ENCODE measurements at regions not wholly inside any gene's neighbourhood (a gene's known extent, or its start where the extent isn't known, plus 50 kb on each side); places are given as distances from the start of the nearest gene placed in this dataset.
"Not testable (repeated sequence)": the region's sequence is repeated elsewhere in the genome, so short reads cannot be mapped to it uniquely, and the experiment has no call there.

GRCh38 chr9:104980039-104980654, 52.2 kb upstream of the ABCA1 start:
- no peak for DNase-seq

GRCh38 chr9:104981543-104982129, 53.7 kb upstream of the ABCA1 start:
- no peak for DNase-seq

DNA sequence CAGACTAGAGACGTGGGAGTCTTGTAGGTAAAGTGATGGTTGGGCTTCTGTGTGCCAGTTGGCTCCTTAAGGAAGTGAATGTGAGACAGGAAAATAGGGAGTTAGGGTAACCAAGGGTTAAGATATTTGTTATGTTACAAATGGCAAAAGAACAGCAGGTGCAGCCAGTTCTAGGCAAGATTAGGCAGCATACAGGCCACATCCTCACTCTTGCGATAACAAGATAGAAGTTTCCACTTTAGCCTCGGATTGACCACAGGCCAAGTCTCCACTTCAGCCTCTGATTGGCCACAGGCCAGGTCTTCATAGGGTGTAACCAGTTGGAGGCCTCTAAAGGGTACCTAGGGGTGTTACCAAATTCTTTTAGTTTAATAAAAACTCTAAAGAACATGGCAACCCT, 54.6 kb upstream of the ABCA1 start:
- DNase-seq = no peak

GRCh38 chr9:104983491-104983890, 55.5 kb upstream of the ABCA1 start:
- DNase-seq = no peak

DNA sequence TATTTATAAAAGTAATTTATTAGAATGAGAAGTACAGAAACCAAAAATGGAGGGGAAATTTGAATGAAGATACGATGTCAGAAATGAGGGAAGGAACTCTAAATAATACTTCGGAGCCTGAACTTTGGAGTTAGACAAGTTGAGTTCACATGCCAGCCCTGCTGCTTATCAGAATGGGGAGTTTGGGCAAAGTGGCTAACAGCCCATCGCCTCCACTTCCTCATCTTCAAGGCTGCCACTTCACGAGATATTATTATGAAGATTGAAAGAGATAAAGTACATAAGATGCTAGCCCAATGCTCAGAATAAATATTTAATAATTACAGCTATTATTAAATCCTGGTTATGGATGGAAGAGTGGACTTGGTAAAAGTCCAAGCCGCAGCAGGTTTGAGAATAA, 56.2 kb upstream of the ABCA1 start:
- no peak for DNase-seq

GRCh38 chr9:104984542-104984941, 56.6 kb upstream of the ABCA1 start:
- no peak for DNase-seq

DNA sequence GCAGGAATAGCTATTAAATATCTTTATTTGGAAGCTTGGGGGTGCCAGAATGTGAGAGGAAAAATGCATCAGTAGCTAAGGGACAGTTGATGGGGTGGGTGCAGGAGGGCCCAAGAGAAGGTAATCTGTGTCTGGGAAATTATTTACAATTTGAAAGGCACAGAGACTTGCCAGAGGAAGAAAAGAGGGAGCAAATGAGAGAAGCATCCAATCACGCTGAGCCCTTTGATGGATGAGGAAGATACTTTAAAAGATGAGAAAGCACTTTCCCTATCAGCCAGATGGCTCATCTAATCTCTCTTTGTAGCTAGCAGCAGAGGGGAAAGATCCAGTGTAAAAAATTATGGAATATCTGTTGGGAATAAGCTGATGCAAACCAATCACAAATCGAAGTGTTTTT, 57.0 kb upstream of the ABCA1 start:
- no peak for DNase-seq

- no peak for DNase-seq
These were observed 58.1 kb upstream of the ABCA1 start for GRCh38 chr9:104986096-104986495.

- DNase-seq = no peak
These were observed 59.8 kb upstream of the ABCA1 start for GRCh38 chr9:104987743-104988142.

DNA sequence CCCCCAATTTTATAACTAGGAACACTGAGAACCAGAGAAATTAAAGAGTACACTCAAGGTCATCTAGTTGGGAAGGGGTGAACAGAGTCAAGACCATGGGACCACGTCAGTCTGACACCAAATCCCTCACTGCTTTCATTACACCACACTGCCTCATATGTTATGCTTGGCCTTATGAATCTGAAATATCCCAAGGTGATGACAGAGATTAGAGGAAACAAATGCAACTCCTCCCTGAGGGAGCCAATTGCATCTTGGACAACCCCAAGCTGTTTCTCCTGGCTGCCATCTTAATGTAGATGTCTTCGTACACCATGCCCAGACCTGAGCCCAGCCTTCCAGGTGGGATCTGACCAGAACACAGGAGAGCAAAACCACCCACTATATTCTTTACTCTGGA, 60.6 kb upstream of the ABCA1 start:
- DNase-seq = no peak

- peak; percentile 39 for DNase-seq
These were observed 63.4 kb upstream of the ABCA1 start for GRCh38 chr9:104991144-104991953.

GRCh38 chr9:104992659-104993058, 64.7 kb upstream of the ABCA1 start:
- DNase-seq = no peak

- DNase-seq = no peak
These were observed 65.5 kb upstream of the ABCA1 start for GRCh38 chr9:104993291-104993963.

DNA sequence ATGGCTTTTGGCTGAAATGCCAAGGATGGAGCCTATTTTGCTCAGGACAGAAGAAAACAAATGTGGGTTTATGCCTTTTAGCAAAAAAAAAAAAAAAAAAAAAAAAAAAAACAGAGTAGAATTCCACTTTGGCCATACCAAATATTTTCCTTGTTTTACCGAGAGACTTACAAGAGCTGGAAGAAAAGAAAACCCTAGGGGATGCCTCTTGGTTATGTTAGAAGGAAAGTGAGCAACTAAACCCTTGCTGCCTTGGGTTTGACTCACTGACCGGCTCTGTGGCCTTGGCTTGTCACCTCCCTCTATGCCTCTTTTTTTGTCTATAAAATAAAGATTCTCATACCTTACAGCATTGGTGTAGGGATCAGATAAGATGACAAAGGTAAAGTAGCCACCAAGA, 69.6 kb upstream of the ABCA1 start:
- no peak for DNase-seq

DNA sequence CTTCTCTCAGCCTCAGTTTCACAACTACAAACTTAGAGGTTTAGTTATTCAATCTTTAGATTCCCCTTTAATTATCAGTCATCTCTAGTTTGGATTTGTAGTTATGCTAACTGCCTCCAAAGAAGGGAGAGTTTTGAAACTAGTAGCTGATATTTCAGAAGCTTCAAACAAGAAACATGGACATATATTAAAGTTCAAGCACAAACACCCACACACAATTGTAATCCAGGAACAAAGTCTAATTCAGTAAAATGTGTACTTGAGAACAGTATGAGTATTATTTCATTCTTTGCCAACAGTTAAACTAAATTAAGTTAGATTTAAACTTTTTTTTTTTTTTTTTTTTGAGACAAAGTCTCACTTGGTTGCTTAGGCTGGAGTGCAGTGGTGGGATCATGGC, 71.2 kb upstream of the ABCA1 start:
- DNase-seq = no peak

DNA sequence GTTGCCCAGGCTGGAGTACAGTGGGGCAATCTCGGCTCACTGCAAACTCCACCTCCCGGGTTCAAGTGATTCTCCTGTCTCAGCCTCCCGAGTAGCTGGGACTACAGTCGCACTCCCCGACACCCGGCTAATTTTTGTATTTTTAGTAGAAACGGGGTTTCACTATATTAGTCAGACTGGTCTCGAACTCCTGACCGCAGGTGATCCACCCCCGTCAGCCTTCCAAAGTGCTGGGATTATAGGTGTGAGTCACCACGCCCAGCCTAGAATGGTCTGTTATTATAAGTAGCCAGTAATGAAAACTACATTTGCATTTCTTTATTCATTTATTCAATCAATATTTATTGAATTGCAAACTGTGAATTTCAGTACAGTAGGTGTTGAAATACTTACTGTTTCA, 72.6 kb upstream of the ABCA1 start:
- DNase-seq = not testable (repeated sequence)

- no peak for DNase-seq
These were observed 76.6 kb upstream of the ABCA1 start for GRCh38 chr9:105004466-105005090.

DNA sequence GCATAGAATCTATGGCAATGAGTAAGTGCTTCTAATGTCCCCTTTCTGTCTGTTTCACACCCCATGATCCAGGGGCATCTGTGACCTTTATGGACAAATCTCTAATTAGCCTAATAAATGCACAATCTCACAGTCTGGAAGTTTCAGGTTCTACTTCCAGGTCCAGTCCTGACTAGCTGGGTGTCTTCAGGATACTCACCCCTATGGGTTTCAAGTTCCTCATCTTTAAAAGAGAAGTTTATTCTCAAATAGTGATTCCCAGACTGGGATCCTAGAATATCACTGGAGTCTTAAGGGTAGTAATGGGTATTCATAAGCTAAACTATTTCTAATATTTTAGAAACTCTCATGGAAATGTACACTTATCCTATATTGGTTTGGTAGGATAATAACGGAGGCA, 77.2 kb upstream of the ABCA1 start:
- DNase-seq = no peak

- DNase-seq = no peak
These were observed 78.6 kb upstream of the ABCA1 start for GRCh38 chr9:105006514-105006913.

DNA sequence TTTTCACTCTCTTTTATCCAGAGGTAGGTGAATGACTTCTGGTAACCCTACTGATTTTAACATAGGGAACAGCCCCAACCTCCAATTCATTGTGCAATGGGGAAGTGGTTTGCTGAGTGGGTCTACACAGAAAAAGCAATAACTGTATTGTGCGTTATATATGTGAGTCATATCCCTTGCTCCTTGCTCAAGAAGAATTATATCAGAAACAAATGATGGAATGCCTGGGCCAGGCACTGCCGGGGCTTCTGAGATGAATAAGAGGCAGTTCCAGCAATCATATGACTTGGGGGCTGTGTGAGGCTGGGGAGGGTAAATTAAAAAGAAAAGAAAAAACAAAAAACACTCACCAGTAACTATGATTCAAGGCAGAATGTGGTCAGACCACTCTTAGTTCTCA, 79.2 kb upstream of the ABCA1 start:
- DNase-seq = no peak

- not testable (repeated sequence) for DNase-seq
These were observed 82.1 kb upstream of the ABCA1 start for GRCh38 chr9:105010089-105010488.

GRCh38 chr9:105021917-105022316, 94.0 kb upstream of the ABCA1 start:
- DNase-seq = no peak

GRCh38 chr9:105022545-105022944, 94.6 kb upstream of the ABCA1 start:
- DNase-seq = not testable (repeated sequence)

Measured in DMS153 (cell line).